ENCODE measurements at regions not wholly inside any gene's neighbourhood (a gene's known extent, or its start where the extent isn't known, plus 50 kb on each side); places are given as distances from the start of the nearest gene placed in this dataset.
"Not testable (repeated sequence)": the region's sequence is repeated elsewhere in the genome, so short reads cannot be mapped to it uniquely, and the experiment has no call there.

GRCh38 chr5:117133198-117133597, 558.6 kb upstream of the SEMA6A start:
- no peak for DNase-seq (ENCODE audit: low read depth)

- no peak for DNase-seq (ENCODE audit: low read depth)
These were observed 557.3 kb upstream of the SEMA6A start for GRCh38 chr5:117131876-117132275.

- DNase-seq (ENCODE audit: low read depth) = no peak
These were observed 556.5 kb upstream of the SEMA6A start for GRCh38 chr5:117131048-117131679.

- no peak for DNase-seq (ENCODE audit: low read depth)
These were observed 543.9 kb upstream of the SEMA6A start for GRCh38 chr5:117118499-117118898.

GRCh38 chr5:117117314-117117713, 542.7 kb upstream of the SEMA6A start:
- DNase-seq (ENCODE audit: low read depth) = not testable (repeated sequence)

GRCh38 chr5:117110548-117110947, 535.9 kb upstream of the SEMA6A start:
- no peak for DNase-seq (ENCODE audit: low read depth)

GRCh38 chr5:117107859-117108258, 533.2 kb upstream of the SEMA6A start:
- no peak for DNase-seq (ENCODE audit: low read depth)

GRCh38 chr5:117103703-117104102, 529.1 kb upstream of the SEMA6A start:
- no peak for DNase-seq (ENCODE audit: low read depth)

- DNase-seq (ENCODE audit: low read depth) = no peak
These were observed 528.0 kb upstream of the SEMA6A start for GRCh38 chr5:117102591-117102990.

- DNase-seq (ENCODE audit: low read depth) = no peak
These were observed 525.6 kb upstream of the SEMA6A start for GRCh38 chr5:117100176-117100575.

GRCh38 chr5:117098094-117098493, 523.5 kb upstream of the SEMA6A start:
- no peak for DNase-seq (ENCODE audit: low read depth)

GRCh38 chr5:117095346-117096332, 521.0 kb upstream of the SEMA6A start:
- no peak for DNase-seq (ENCODE audit: low read depth)

GRCh38 chr5:117094114-117094815, 519.6 kb upstream of the SEMA6A start:
- DNase-seq (ENCODE audit: low read depth) = no peak

GRCh38 chr5:117093653-117094052, 519.0 kb upstream of the SEMA6A start:
- no peak for DNase-seq (ENCODE audit: low read depth)

- no peak for DNase-seq (ENCODE audit: low read depth)
These were observed 514.4 kb upstream of the SEMA6A start for GRCh38 chr5:117089001-117089400.

- DNase-seq (ENCODE audit: low read depth) = no peak
These were observed 513.6 kb upstream of the SEMA6A start for GRCh38 chr5:117088176-117088575.

GRCh38 chr5:117084067-117084466, 509.4 kb upstream of the SEMA6A start:
- no peak for DNase-seq (ENCODE audit: low read depth)

- DNase-seq (ENCODE audit: low read depth) = no peak
These were observed 508.4 kb upstream of the SEMA6A start for GRCh38 chr5:117082977-117083376.

- no peak for DNase-seq (ENCODE audit: low read depth)
These were observed 502.5 kb upstream of the SEMA6A start for GRCh38 chr5:117077142-117077541.

- no peak for DNase-seq (ENCODE audit: low read depth)
These were observed 497.8 kb upstream of the SEMA6A start for GRCh38 chr5:117072439-117072838.

- no peak for DNase-seq (ENCODE audit: low read depth)
These were observed 491.2 kb upstream of the SEMA6A start for GRCh38 chr5:117065800-117066199.

- no peak for DNase-seq (ENCODE audit: low read depth)
These were observed 490.5 kb upstream of the SEMA6A start for GRCh38 chr5:117065161-117065560.

GRCh38 chr5:117060099-117060498, 485.5 kb upstream of the SEMA6A start:
- DNase-seq (ENCODE audit: low read depth) = no peak
